ENCODE measurements at regions not wholly inside any gene's neighbourhood (a gene's known extent, or its start where the extent isn't known, plus 50 kb on each side); places are given as distances from the start of the nearest gene placed in this dataset.

DNA sequence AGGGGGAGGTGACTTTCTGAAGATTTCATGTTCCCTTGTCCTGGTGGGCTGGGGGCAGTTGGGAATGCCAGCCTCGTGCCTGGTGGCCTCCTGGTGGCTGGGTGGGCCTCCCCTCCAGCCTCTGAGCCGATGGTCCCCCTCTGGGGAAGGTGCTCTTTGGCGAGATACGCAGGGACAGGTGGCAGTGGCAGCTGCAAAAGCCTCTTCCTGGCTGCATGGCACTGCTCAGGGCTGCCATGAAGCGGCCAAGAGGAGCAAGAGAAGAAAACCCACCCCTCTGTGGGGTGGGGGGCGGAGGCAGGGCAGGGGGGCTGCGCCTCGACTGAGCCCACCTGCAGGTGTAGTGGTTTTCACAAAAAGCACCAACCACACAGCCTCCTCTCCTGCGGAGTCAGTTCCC, 61.8 kb upstream of the PHF21B start:
- Mint-ChIP-seq H3K4me1 (ENCODE audit: low read depth) (peaks cover 2% of the 10 kb centered on the region), H3K27me3 (peaks cover 44% of the 10 kb centered on the region), H3K9me3 (ENCODE audit: low read depth) (peaks cover 9% of the 10 kb centered on the region), H3K27ac (no peak overlapping the region), H3K4me3 (ENCODE audit: low read depth) (no peak overlapping the region), H3K36me3 (ENCODE audit: insufficient read depth) (no peaks in the 10 kb centered on the region)
- DNase-seq (ENCODE audit: low spot score, unreplicated experiment): no peak
- TF ChIP-seq, protein P1, sequence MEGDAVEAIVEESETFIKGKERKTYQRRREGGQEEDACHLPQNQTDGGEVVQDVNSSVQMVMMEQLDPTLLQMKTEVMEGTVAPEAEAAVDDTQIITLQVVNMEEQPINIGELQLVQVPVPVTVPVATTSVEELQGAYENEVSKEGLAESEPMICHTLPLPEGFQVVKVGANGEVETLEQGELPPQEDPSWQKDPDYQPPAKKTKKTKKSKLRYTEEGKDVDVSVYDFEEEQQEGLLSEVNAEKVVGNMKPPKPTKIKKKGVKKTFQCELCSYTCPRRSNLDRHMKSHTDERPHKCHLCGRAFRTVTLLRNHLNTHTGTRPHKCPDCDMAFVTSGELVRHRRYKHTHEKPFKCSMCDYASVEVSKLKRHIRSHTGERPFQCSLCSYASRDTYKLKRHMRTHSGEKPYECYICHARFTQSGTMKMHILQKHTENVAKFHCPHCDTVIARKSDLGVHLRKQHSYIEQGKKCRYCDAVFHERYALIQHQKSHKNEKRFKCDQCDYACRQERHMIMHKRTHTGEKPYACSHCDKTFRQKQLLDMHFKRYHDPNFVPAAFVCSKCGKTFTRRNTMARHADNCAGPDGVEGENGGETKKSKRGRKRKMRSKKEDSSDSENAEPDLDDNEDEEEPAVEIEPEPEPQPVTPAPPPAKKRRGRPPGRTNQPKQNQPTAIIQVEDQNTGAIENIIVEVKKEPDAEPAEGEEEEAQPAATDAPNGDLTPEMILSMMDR (IDR thresholded peaks at IDR 0.05; ENCODE audit: unreplicated experiment): no peak

GRCh38 chr22:45072322-45072903, 62.6 kb upstream of the PHF21B start:
- TF ChIP-seq, protein P1 (IDR thresholded peaks at IDR 0.05; ENCODE audit: unreplicated experiment): no peak
- Mint-ChIP-seq H3K4me3 (ENCODE audit: low read depth) (no peak overlapping the region), H3K27ac (no peak overlapping the region), H3K9me3 (ENCODE audit: low read depth) (peaks cover 9% of the 10 kb centered on the region), H3K27me3 (peaks cover 51% of the 10 kb centered on the region), H3K4me1 (ENCODE audit: low read depth) (peaks cover 2% of the 10 kb centered on the region), H3K36me3 (ENCODE audit: insufficient read depth) (no peaks in the 10 kb centered on the region)
- no peak for DNase-seq (ENCODE audit: low spot score, unreplicated experiment)

GRCh38 chr22:45073064-45073463, 63.3 kb upstream of the PHF21B start:
- Mint-ChIP-seq H3K4me1 (ENCODE audit: low read depth) (peaks cover 2% of the 10 kb centered on the region), H3K4me3 (ENCODE audit: low read depth) (no peak overlapping the region), H3K27ac (no peak overlapping the region)

GRCh38 chr22:45077286-45077685, 67.5 kb upstream of the PHF21B start:
- H3K4me1 Mint-ChIP-seq (ENCODE audit: low read depth): peaks cover under 1% of the 10 kb centered on the region
- TF ChIP-seq, protein P1 (IDR thresholded peaks at IDR 0.05; ENCODE audit: unreplicated experiment): no peak
- H3K4me3 Mint-ChIP-seq (ENCODE audit: low read depth): no peak overlapping the region
- H3K27ac Mint-ChIP-seq: no peak overlapping the region
- H3K36me3 Mint-ChIP-seq (ENCODE audit: insufficient read depth): no peaks in the 10 kb centered on the region
- DNase-seq (ENCODE audit: low spot score, unreplicated experiment): no peak
- peaks cover 5% of the 10 kb centered on the region for H3K9me3 Mint-ChIP-seq (ENCODE audit: low read depth)
- peaks cover 60% of the 10 kb centered on the region for H3K27me3 Mint-ChIP-seq

More at GRCh38 chr22:45073064-45073463, 63.3 kb upstream of the PHF21B start:
- peaks cover 55% of the 10 kb centered on the region for H3K27me3 Mint-ChIP-seq
- no peaks in the 10 kb centered on the region for H3K36me3 Mint-ChIP-seq (ENCODE audit: insufficient read depth)
- TF ChIP-seq, protein P1 (IDR thresholded peaks at IDR 0.05; ENCODE audit: unreplicated experiment): no peak
- H3K9me3 Mint-ChIP-seq (ENCODE audit: low read depth): peaks cover 7% of the 10 kb centered on the region
- no peak for DNase-seq (ENCODE audit: low spot score, unreplicated experiment)

DNA sequence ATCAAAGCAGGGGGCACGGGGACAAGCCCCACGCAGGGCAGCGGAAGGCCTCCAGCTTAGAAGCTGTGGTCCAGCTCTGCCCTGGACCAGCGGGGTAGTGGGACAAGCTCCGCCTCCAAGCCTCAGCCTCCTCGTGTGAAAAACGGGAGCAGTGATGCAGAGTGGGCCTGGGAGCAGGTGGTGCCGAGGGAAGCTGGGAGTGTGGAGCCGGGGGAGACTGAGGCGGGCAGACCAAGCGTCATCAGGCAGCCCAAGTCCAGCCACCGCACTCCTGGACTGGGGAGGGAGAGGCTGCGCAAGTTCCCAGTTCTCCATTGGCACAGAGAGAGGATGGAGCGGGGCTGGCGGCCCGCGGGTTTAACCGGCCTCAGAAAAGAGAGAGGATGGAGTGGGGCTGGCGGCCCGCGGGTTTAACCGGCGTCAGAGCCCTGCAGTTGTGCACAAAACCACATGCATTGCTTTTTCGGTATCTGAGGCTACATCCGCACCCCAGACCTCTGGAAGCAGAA, 68.1 kb upstream of the PHF21B start:
- peaks cover 60% of the 10 kb centered on the region for H3K27me3 Mint-ChIP-seq

More for the DNA sequence above, 68.1 kb upstream of the PHF21B start:
- no peak overlapping the region for H3K4me3 Mint-ChIP-seq (ENCODE audit: low read depth)
- no peak overlapping the region for H3K27ac Mint-ChIP-seq
- peaks cover 5% of the 10 kb centered on the region for H3K9me3 Mint-ChIP-seq (ENCODE audit: low read depth)
- H3K36me3 Mint-ChIP-seq (ENCODE audit: insufficient read depth): no peaks in the 10 kb centered on the region
- TF ChIP-seq, protein P1 (IDR thresholded peaks at IDR 0.05; ENCODE audit: unreplicated experiment): no peak
- DNase-seq (ENCODE audit: low spot score, unreplicated experiment): no peak
- H3K4me1 Mint-ChIP-seq (ENCODE audit: low read depth): no peaks in the 10 kb centered on the region
